HepG2 (cell line): ENCODE measurements at regions not wholly inside any gene's neighbourhood (a gene's known extent, or its start where the extent isn't known, plus 50 kb on each side); places are given as distances from the start of the nearest gene placed in this dataset.

Experiments used
- TMF1 ChIP-seq: sonication (generic); formaldehyde crosslinking; IDR thresholded peaks from 2 replicates; pipeline ENCODE4 v1.8.1; 2022; ENCODE audit warnings: low read depth, missing genetic modification reagents
- ZBTB40 ChIP-seq, 2 experiments: fragments of 450-650 bp in 1 of 2; sonication (generic) in 1 of 2; formaldehyde crosslinking in 1 of 2; IDR thresholded peaks; 2 replicates each; pipeline versions ENCODE4 v1.6.1 to v1.8.0; 2016 to 2022; ENCODE audit warnings: antibody characterized with exemption in 1 of 2, mild to moderate bottlenecking in 1 of 2, missing genetic modification reagents in 1 of 2
- ZNF350 ChIP-seq: sonication (generic); formaldehyde crosslinking; IDR thresholded peaks from 2 replicates; pipeline ENCODE4 v1.4.0; 2020; ENCODE audit warnings: mild to moderate bottlenecking, low read depth, missing genetic modification reagents, borderline replicate concordance
- ZNF557 ChIP-seq: sonication (generic); formaldehyde crosslinking; IDR thresholded peaks from 2 replicates; pipeline ENCODE4 v1.4.0; 2020; ENCODE audit warnings: missing genetic modification reagents
- ZNF691 ChIP-seq: sonication (generic); formaldehyde crosslinking; IDR thresholded peaks from 2 replicates; pipeline ENCODE4 v1.4.0; 2020; ENCODE audit warnings: missing genetic modification reagents, low read depth, mild to moderate bottlenecking, borderline replicate concordance

GRCh38 chr7:49398236-49398635 lies 375.2 kb upstream of the VWC2 start (continued):
- TF ChIP-seq ZBTB40 (IDR thresholded peaks at IDR 0.05) (no peak), ZBTB40 (CRISPR knock-in tag; IDR thresholded peaks at IDR 0.05) (no peak), TMF1 (CRISPR knock-in tag) (no peak), ZNF557 (CRISPR knock-in tag) (no peak), ZNF691 (CRISPR knock-in tag) (no peak), ZNF350 (CRISPR knock-in tag) (no peak)
